ENCODE measurements at regions not wholly inside any gene's neighbourhood (a gene's known extent, or its start where the extent isn't known, plus 50 kb on each side); places are given as distances from the start of the nearest gene placed in this dataset.

DNA sequence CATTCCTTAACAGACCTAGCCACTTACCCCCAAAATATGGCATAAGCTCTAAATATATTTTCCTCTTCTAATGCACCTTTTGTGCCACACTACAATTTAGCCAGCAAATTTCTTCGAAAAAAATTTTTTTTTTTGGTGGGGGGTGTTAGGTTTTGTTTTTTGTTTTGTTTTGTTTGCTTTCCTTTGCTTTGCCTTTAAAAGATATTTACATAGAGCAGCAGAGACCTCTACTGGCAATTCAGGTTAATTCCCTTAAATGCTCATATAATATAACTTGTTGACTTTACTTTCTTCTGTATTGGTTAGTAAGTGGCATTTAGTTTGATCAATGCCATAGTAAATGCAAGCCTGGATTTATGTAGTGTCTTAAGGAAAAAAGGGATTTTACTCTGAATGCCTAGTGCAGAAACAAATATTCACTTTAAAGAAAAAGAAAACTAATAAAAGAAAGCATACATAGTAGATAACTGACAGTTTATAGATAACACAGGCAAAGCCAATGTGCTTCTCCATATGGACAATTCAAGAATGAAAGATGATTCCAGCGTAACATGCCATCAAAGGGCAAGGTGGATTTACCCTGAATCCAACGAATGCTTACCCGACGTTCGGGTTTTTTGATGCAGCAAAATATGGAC lies 1250.6 kb downstream of the GATA3 start:
- Histone ChIP-seq H3K4me3 (replicated peaks in 1 of 2; ENCODE audit: low read depth in 1 of 2, low read length in 2 of 2) (no peak overlapping the region), H3K9ac (ENCODE audit: low read length) (no peak overlapping the region), H3K36me3 (ENCODE audit: control insufficient read depth in 1 of 2, insufficient read depth in 2 of 2, low read length in 2 of 2) (no peaks in the 10 kb centered on the region), H3K9me3 (ENCODE audit: control insufficient read depth in 1 of 2, insufficient read depth in 1 of 2, low read depth in 1 of 2, low read length in 2 of 2) (no peaks in the 10 kb centered on the region), H3K27me3 (ENCODE audit: insufficient read depth, low read length) (no peaks in the 10 kb centered on the region), H3K4me2 (ENCODE audit: low read length) (no peak overlapping the region), H3K27ac (ENCODE audit: low read depth, low read length) (no peak overlapping the region), H2AFZ (ENCODE audit: low read depth, low read length, poor library complexity, severe bottlenecking) (no peak overlapping the region), H3K4me1 (ENCODE audit: control insufficient read depth in 1 of 2, insufficient read depth in 2 of 2, low read length in 2 of 2) (no peaks in the 10 kb centered on the region), H3K79me2 (ENCODE audit: insufficient read depth, low read length) (no peaks in the 10 kb centered on the region), H3K9me2 (ENCODE audit: insufficient read depth) (no peaks in the 10 kb centered on the region), H4K20me1 (ENCODE audit: insufficient read depth) (no peaks in the 10 kb centered on the region)
- intact Hi-C loops (cut with micrococcal nuclease), result loop anchor here (10.0 kb wide), 1 partner anchor 1620 kb away; no protein-coding TSS in a partner anchor
- ChIA-PET POLR2A (no interaction called here), CTCF (no interaction called here), RAD21 (ENCODE audit: low non-redundant PET in 1 of 2, low total read pairs in 2 of 2, uncharacterized antibody in 2 of 2, unreplicated experiment in 2 of 2) (interaction anchor here in 1 of 2 experiments (0.5 kb wide), 1 partner anchor 1186 kb away, joined by 3 read pairs; no protein-coding TSS in a partner anchor)
- ATAC-seq (no peak), DNase-seq (ENCODE audit: low read depth, low spot score) (peak; percentile 3)
- no TSS peak for BruUV-seq (replicated peaks)
- TF ChIP-seq, protein P1, sequence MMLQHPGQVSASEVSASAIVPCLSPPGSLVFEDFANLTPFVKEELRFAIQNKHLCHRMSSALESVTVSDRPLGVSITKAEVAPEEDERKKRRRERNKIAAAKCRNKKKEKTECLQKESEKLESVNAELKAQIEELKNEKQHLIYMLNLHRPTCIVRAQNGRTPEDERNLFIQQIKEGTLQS (IDR thresholded peaks at IDR 0.05), result no peak
- TF ChIP-seq POLR2A (IDR thresholded peaks at IDR 0.05; ENCODE audit: borderline replicate concordance, extremely low read depth, insufficient read depth, insufficient read length) (no peak), SP1 (IDR thresholded peaks at IDR 0.05; ENCODE audit: low read depth) (no peak), YY1 (IDR thresholded peaks at IDR 0.05; ENCODE audit: extremely low read depth, insufficient replicate concordance, low read depth, low read length) (no peak), TCF7L2 (IDR thresholded peaks at IDR 0.05; ENCODE audit: borderline replicate concordance, extremely low read depth, insufficient read depth, insufficient read length) (no peak), EGR1 (IDR thresholded peaks at IDR 0.05; ENCODE audit: low read depth) (no peak), FOSL1 (IDR thresholded peaks at IDR 0.05; ENCODE audit: low read depth) (no peak), SIN3A (IDR thresholded peaks at IDR 0.05; ENCODE audit: low read depth) (no peak), CBX3 (IDR thresholded peaks at IDR 0.05; ENCODE audit: low read depth) (no peak), CEBPB (IDR thresholded peaks at IDR 0.05; ENCODE audit: low read depth) (no peak), RAD21 (IDR thresholded peaks at IDR 0.05; ENCODE audit: low read depth) (peak; percentile 25; the same call in 1 of the 2 replicates), ZNF274 (IDR thresholded peaks at IDR 0.05; ENCODE audit: low read depth, low read length) (no peak)
- TF ChIP-seq, protein P2, sequence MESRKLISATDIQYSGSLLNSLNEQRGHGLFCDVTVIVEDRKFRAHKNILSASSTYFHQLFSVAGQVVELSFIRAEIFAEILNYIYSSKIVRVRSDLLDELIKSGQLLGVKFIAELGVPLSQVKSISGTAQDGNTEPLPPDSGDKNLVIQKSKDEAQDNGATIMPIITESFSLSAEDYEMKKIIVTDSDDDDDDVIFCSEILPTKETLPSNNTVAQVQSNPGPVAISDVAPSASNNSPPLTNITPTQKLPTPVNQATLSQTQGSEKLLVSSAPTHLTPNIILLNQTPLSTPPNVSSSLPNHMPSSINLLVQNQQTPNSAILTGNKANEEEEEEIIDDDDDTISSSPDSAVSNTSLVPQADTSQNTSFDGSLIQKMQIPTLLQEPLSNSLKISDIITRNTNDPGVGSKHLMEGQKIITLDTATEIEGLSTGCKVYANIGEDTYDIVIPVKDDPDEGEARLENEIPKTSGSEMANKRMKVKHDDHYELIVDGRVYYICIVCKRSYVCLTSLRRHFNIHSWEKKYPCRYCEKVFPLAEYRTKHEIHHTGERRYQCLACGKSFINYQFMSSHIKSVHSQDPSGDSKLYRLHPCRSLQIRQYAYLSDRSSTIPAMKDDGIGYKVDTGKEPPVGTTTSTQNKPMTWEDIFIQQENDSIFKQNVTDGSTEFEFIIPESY (IDR thresholded peaks at IDR 0.05; ENCODE audit: extremely low read depth, insufficient replicate concordance, low read length), result no peak
- TF ChIP-seq, protein P3, sequence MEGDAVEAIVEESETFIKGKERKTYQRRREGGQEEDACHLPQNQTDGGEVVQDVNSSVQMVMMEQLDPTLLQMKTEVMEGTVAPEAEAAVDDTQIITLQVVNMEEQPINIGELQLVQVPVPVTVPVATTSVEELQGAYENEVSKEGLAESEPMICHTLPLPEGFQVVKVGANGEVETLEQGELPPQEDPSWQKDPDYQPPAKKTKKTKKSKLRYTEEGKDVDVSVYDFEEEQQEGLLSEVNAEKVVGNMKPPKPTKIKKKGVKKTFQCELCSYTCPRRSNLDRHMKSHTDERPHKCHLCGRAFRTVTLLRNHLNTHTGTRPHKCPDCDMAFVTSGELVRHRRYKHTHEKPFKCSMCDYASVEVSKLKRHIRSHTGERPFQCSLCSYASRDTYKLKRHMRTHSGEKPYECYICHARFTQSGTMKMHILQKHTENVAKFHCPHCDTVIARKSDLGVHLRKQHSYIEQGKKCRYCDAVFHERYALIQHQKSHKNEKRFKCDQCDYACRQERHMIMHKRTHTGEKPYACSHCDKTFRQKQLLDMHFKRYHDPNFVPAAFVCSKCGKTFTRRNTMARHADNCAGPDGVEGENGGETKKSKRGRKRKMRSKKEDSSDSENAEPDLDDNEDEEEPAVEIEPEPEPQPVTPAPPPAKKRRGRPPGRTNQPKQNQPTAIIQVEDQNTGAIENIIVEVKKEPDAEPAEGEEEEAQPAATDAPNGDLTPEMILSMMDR (IDR thresholded peaks at IDR 0.05 in 2 of 3, conservative IDR thresholded peaks at IDR 0.05 in 1 of 3; ENCODE audit: borderline replicate concordance in 1 of 3, insufficient read depth in 1 of 3, low read depth in 2 of 3, low read length in 2 of 3), result peak in 2 of 3 experiments; percentile 9 to 29; a peak in 1 of 6 replicates
- TF ChIP-seq, protein P4, sequence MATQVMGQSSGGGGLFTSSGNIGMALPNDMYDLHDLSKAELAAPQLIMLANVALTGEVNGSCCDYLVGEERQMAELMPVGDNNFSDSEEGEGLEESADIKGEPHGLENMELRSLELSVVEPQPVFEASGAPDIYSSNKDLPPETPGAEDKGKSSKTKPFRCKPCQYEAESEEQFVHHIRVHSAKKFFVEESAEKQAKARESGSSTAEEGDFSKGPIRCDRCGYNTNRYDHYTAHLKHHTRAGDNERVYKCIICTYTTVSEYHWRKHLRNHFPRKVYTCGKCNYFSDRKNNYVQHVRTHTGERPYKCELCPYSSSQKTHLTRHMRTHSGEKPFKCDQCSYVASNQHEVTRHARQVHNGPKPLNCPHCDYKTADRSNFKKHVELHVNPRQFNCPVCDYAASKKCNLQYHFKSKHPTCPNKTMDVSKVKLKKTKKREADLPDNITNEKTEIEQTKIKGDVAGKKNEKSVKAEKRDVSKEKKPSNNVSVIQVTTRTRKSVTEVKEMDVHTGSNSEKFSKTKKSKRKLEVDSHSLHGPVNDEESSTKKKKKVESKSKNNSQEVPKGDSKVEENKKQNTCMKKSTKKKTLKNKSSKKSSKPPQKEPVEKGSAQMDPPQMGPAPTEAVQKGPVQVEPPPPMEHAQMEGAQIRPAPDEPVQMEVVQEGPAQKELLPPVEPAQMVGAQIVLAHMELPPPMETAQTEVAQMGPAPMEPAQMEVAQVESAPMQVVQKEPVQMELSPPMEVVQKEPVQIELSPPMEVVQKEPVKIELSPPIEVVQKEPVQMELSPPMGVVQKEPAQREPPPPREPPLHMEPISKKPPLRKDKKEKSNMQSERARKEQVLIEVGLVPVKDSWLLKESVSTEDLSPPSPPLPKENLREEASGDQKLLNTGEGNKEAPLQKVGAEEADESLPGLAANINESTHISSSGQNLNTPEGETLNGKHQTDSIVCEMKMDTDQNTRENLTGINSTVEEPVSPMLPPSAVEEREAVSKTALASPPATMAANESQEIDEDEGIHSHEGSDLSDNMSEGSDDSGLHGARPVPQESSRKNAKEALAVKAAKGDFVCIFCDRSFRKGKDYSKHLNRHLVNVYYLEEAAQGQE (IDR thresholded peaks at IDR 0.05; ENCODE audit: low read depth), result no peak

All from HCT116 (cell line).